Keratinocyte (primary cell): ENCODE measurements at regions not wholly inside any gene's neighbourhood (a gene's known extent, or its start where the extent isn't known, plus 50 kb on each side); places are given as distances from the start of the nearest gene placed in this dataset.

Experiments used
- DNase-seq: peaks from one replicate; pipeline ENCODE4 v3.0.0-alpha.2; 2011; ENCODE audit warnings: low read depth, missing footprints, low spot score
- FAIRE-seq: peaks from 2 replicates; lab custom pipeline; 2011; peaks lifted over from hg19 to GRCh38; lab: Jason Lieb, UNC
- H2AFZ ChIP-seq: 2 replicates; pipeline ENCODE4 v1.6.0; 2012; ENCODE audit warnings: low read length, control low read depth, inconsistent platforms; ENCODE audit not compliant: control insufficient read depth
- H3K27ac ChIP-seq: 2 replicates; pipeline ENCODE4 v1.5.1; 2011; ENCODE audit warnings: low read length; ENCODE audit not compliant: control insufficient read depth, insufficient read depth
- H3K27me3 ChIP-seq: 3 replicates; pipeline ENCODE4 v1.6.0; 2011; ENCODE audit warnings: low read length; ENCODE audit not compliant: control insufficient read depth, insufficient read depth; ENCODE audit errors: extremely low read depth
- H3K36me3 ChIP-seq, 2 experiments: 2 replicates in 1 of 2; 3 replicates in 1 of 2; pipeline ENCODE4 v1.5.1; 2011; ENCODE audit warnings: low read length in 2 of 2, mild to moderate bottlenecking in 1 of 2; ENCODE audit not compliant: control insufficient read depth in 2 of 2, insufficient read depth in 2 of 2; ENCODE audit errors: extremely low read depth in 1 of 2
- H3K4me1 ChIP-seq: 3 replicates; pipeline ENCODE4 v1.5.1; 2011; ENCODE audit warnings: low read length; ENCODE audit not compliant: control insufficient read depth, insufficient read depth; ENCODE audit errors: extremely low read depth
- H3K4me2 ChIP-seq: 3 replicates; pipeline ENCODE4 v1.6.0; 2011; ENCODE audit warnings: low read depth, low read length; ENCODE audit not compliant: control insufficient read depth, insufficient read depth; ENCODE audit errors: extremely low read depth
- H3K4me3 ChIP-seq, 3 experiments: fragments of 200-600 bp in 1 of 3; sonication (generic) in 1 of 3; 2 replicates in 2 of 3; 3 replicates in 1 of 3; pipeline ENCODE4 v1.5.1; 2011 to 2016; ENCODE audit warnings: low read length in 3 of 3, mild to moderate bottlenecking in 3 of 3, control low read depth in 2 of 3, inconsistent platforms in 1 of 3, low read depth in 1 of 3, mixed read lengths in 1 of 3, mixed run types in 1 of 3, moderate library complexity in 1 of 3; ENCODE audit not compliant: control insufficient read depth in 2 of 3, insufficient read depth in 2 of 3; ENCODE audit errors: extremely low read depth in 1 of 3
- H3K79me2 ChIP-seq: 2 replicates; pipeline ENCODE4 v1.6.0; 2012; ENCODE audit warnings: low read length; ENCODE audit not compliant: control insufficient read depth, insufficient read depth
- H3K9ac ChIP-seq: 3 replicates; pipeline ENCODE4 v1.6.0; 2011; ENCODE audit warnings: low read length; ENCODE audit not compliant: control insufficient read depth, insufficient read depth; ENCODE audit errors: extremely low read depth
- H3K9me1 ChIP-seq: 3 replicates; pipeline ENCODE4 v1.6.0; 2011; ENCODE audit warnings: low read length; ENCODE audit not compliant: control insufficient read depth, insufficient read depth; ENCODE audit errors: extremely low read depth
- H3K9me3 ChIP-seq: 2 replicates; pipeline ENCODE4 v1.5.1; 2012; ENCODE audit warnings: low read depth, low read length; ENCODE audit not compliant: control insufficient read depth
- H4K20me1 ChIP-seq: 3 replicates; pipeline ENCODE4 v1.6.0; 2011; ENCODE audit warnings: low read length; ENCODE audit not compliant: control insufficient read depth, insufficient read depth; ENCODE audit errors: extremely low read depth
- CTCF ChIP-seq, 3 experiments: IDR thresholded peaks in 1 of 3; conservative IDR thresholded peaks in 1 of 3; optimal IDR thresholded peaks in 1 of 3; 2 replicates in 2 of 3; 3 replicates in 1 of 3; pipeline versions ENCODE3 to v1.5.1; 2011; ENCODE audit warnings: low read length in 3 of 3, mild to moderate bottlenecking in 3 of 3, moderate library complexity in 2 of 3, control low read depth in 1 of 3, inconsistent platforms in 1 of 3; ENCODE audit not compliant: insufficient read depth in 2 of 3; ENCODE audit errors: extremely low read depth in 1 of 3
- EZH2 ChIP-seq: IDR thresholded peaks from one replicate; pipeline ENCODE4 v1.6.1; 2012; ENCODE audit warnings: inconsistent platforms, mild to moderate bottlenecking, low read length, moderate library complexity
- dilution Hi-C: fragments of 300-500 bp; cut with MboI; formaldehyde crosslinking; loops from one replicate; pipeline ENCODE4 v1.7.0; 2020; ENCODE audit warnings: low sequenced_read_pairs; ENCODE audit not compliant: extremely low pct_ligation_motif_present

- Histone ChIP-seq H3K27me3 (no peaks in the 10 kb centered on the region), H3K9me3 (no peaks in the 10 kb centered on the region), H4K20me1 (no peaks in the 10 kb centered on the region), H3K79me2 (no peaks in the 10 kb centered on the region), H3K4me3 (no peak overlapping the region), H3K9me1 (no peaks in the 10 kb centered on the region), H3K4me1 (no peaks in the 10 kb centered on the region), H2AFZ (no peak overlapping the region), H3K9ac (no peak overlapping the region), H3K27ac (no peak overlapping the region), H3K36me3 (no peaks in the 10 kb centered on the region), H3K4me2 (no peak overlapping the region)
- TF ChIP-seq EZH2 (no peak), CTCF (optimal IDR thresholded peaks at IDR 0.05 in 1 of 3, IDR thresholded peaks at IDR 0.05 in 1 of 3, conservative IDR thresholded peaks at IDR 0.05 in 1 of 3; ENCODE audit: extremely low read depth in 1 of 3, insufficient read depth in 2 of 3, low read length in 3 of 3) (no peak)
- no peak for FAIRE-seq
- dilution Hi-C loops, result no loop called here
- DNase-seq, result no peak
These were observed 384.8 kb downstream of the PRR16 start for GRCh38 chr5:120848883-120849282.

GRCh38 chr5:120852222-120852860 lies 388.2 kb downstream of the PRR16 start:
- dilution Hi-C loops, result no loop called here
- no peak overlapping the region for H3K4me3 ChIP-seq
- H4K20me1 ChIP-seq, result no peaks in the 10 kb centered on the region
- FAIRE-seq (no peak), DNase-seq (no peak)
- no peak overlapping the region for H3K27ac ChIP-seq
- no peak overlapping the region for H3K9ac ChIP-seq
- H3K27me3 ChIP-seq, result no peaks in the 10 kb centered on the region
- TF ChIP-seq EZH2 (no peak), CTCF (optimal IDR thresholded peaks at IDR 0.05 in 1 of 3, IDR thresholded peaks at IDR 0.05 in 1 of 3, conservative IDR thresholded peaks at IDR 0.05 in 1 of 3; ENCODE audit: extremely low read depth in 1 of 3, insufficient read depth in 2 of 3, low read length in 3 of 3) (no peak)
- no peaks in the 10 kb centered on the region for H3K79me2 ChIP-seq
- H3K36me3 ChIP-seq, result no peaks in the 10 kb centered on the region
- H3K9me1 ChIP-seq, result no peaks in the 10 kb centered on the region
- no peaks in the 10 kb centered on the region for H3K4me1 ChIP-seq
- no peak overlapping the region for H2AFZ ChIP-seq
- H3K9me3 ChIP-seq, result no peaks in the 10 kb centered on the region
- no peak overlapping the region for H3K4me2 ChIP-seq
